ENCODE measurements at regions not wholly inside any gene's neighbourhood (a gene's known extent, or its start where the extent isn't known, plus 50 kb on each side); places are given as distances from the start of the nearest gene placed in this dataset.

DNA sequence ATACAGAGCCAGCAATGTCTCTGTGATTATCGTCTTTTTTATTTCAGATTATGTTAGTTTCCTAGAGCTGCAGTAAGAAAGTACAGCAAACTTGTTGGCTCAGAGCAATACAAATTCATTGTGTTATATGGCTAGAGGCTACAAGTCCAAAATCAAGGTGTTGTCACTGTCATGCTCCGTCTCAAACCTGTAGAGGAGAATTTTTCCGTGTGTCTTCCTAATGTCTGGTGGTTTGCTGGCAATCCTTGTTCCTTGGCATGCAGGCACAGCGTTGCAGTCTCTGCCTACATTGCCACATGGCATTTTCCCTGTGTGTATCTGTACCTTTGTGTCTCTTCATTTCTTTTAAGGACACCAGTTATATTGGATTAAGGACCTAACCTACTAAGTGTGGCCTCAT lies 244.4 kb downstream of the LRRIQ3 start:
- no peak for DNase-seq (ENCODE audit: low spot score)

DNA sequence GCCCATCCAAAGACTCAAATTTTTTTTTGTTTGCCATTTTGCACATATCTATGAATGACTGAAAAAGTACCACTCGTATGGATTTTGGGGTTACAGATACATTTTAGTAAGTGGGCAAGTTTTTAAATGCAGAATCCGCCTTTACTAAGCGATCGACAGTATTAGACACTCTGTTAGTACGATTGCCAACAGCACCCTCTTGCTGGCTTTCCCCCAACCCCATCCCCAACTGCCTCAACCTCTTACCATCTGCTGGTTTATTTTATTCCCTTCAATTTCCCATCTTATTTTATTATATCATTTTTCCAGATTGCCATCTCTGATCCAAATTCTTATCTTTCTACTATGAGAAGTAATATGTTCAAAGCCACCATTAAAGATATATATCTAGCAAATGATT lies 244.8 kb downstream of the LRRIQ3 start:
- DNase-seq (ENCODE audit: low spot score): no peak

DNA sequence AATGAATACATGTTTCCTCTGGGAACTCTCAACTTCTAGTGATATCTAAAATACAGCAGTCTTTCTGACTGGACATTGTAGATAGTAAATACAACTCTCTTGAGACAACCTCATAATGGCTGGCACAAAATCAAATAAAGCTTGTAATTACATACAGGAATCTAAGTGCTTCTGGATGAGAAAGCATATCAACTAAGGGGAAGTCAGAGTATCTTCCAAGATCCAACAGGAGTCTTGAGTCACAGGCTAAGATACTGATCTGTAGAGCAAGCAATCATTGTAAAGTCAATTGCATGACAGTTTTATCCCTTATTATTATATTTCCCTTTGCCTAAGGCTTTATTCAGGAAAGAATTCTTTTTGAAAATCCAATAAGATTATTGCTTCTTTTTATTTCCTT lies 249.9 kb downstream of the LRRIQ3 start:
- no peak for DNase-seq (ENCODE audit: low spot score)

DNA sequence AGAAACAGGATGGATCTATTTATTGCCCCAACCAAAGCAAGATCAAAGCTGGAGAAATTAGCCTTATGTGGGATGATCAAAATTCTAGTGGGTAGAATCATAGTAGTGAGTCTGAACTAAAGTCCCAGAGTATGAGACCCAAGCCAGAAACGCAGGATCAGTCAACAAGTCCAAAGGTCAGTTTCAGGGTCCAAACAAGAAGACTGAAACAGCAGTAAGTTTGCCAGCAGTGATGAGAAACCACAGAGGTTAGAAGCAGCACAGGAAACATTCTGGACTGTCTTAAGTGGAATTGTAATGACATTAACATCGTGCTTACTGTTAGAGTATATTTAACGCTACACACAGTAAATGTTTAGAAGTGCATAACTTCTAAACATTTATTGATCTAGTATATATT lies 251.0 kb downstream of the LRRIQ3 start:
- DNase-seq (ENCODE audit: low spot score): no peak

DNA sequence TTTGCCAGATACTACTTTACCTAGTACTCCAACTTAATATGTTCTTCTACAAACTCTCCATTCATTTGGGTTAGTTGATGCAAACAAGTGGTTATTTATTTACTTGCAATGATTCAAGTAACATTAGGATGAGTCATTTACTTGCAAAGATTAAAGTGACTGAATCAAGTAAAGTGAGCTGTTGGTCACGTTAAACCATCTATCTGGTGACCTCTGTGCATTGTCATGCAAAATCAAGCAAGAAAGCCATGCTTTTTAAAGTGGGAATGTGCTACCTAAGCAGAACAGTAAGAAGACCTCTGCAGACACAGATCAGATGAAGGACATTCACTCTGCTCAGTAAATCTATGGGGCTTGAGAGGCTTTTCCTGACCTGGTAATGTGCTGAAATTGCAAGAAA lies 254.7 kb downstream of the LRRIQ3 start:
- DNase-seq (ENCODE audit: low spot score): peak; percentile 17

DNA sequence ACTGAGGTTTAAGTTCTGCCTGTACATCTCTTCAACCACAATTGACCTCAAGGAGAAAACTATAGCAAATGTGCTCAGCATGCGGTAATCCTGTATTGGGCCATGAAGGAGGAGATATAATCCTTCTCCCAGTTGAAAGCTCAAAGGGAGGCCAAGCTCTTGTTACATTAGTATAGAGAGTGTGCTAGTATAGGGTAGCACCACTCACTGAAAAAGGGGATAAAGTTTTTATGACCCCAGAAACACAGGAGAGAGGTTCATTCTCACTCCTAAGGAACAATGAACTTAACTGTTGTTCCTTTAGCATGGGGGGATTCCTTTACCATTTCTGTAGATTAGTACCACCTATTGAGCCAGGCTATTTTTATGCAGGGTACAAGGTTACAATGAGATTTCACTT lies 267.7 kb downstream of the LRRIQ3 start:
- DNase-seq (ENCODE audit: low spot score): no peak

DNA sequence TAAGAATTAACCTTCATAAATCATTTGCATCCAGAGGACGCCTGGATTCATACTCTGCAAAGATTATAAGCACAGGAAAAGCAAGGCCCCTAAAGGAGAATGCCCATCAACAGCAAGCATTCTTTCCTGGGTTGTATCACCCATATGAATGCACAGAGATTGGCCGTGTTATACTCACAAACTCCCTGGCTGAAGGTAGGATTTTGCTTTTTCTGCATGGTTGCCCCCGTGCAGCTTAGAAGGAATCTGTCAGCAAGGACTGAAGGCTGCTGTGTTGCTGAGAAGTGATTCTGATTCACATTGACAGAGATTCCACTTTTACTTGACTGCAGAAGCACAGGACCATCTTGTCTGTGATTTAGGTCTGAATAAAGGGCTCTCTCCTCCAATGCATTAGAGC lies 283.0 kb downstream of the LRRIQ3 start:
- no peak for DNase-seq (ENCODE audit: low spot score)

DNA sequence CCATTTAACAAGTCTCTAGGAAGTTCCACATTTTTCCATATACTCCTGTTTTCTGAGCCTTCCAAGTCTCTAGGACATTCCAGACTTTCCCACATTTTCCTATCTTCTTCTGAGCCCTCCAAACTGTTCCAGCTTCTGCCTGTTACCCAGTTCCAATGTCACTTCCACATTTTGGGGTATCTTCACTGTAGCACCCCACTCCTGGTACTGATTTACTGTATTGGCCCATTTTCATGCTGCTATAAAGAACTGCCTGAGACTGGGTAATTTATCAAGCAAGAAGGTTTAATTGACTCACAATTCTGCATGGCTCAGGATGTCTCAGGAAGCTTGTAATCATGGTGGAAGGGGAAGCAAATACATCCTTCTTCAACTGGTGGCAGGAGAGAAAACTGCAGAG lies 285.0 kb downstream of the LRRIQ3 start:
- DNase-seq (ENCODE audit: low spot score): no peak

DNA sequence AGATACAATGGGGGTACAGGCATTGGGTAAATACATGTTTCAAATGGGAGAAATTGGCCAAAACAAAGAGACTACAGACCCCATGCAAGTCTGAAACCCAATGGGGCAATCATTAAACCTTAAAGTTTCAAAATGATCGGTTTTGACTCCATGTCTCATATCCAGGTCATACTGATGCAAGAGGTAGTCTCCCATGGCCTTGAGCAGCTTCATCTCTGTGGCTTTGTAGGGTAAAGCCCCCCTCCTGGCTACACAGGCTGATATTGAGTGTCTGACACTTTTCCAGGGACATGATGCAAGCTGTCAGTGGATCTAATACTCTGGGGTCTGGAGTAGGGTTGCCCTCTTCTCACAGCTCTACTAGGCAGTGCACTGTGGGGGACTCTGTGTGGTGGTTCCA lies 286.1 kb downstream of the LRRIQ3 start:
- no peak for DNase-seq (ENCODE audit: low spot score)

DNA sequence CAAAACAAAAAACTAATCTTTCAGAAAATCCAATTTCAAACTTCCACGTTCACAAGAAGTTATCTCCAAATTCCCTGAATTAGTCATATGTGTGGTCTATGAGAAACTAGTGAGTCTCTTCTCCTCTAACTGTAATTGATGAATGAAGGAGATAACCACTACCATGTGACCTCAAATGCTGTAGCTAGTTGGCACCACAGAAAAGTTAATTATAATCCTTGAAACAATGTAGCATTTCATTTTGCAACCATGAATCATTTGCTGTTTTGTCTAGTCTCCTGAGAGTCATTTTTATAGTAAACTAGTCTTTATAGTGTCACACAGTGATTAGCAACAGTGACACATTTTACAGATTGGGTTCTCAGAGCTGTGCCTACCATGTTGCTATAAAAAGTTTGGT lies 287.5 kb downstream of the LRRIQ3 start:
- no peak for DNase-seq (ENCODE audit: low spot score)

DNA sequence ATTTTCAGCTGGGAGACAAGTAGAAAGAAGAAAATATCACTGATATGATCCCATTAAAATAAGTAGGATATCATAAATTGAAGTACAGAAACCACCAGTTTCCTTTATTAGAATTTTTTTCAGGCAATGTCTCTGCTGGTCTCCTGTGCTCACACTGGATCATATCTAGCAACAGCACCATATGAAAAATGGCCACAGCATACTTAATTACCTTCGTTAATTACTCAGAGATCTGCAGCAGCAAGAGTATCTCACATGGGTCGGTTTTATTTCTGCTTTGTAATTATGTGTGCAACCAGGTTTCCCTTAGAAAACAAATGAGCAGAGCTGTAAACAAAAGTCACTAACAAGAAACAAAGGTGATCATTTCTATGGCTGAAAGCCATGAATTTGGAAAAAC lies 287.9 kb downstream of the LRRIQ3 start:
- no peak for DNase-seq (ENCODE audit: low spot score)

DNA sequence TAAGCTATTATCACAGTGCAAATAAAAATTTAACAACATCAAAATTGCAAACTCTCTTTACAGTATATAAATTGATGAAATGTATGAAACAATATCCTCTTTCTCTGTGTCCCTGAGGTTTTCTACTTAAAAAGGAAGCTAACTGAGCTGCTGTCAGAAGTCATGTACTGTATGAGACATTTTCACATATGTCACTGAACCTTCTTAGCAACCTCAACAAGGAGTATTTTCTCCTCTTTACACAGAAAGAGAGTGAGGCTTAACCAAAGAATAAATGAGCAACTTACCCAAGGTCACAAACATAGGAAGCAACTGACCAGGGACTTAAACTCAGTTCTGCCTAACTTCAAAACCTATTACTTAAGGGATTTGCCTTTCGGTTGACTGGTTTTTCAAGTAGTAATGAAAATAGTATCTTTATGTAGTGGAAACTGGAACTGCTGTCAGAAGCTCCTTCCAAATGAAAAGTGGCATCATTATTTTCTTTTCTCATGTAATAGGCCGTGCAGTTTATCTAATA lies 288.9 kb downstream of the LRRIQ3 start:
- DNase-seq (ENCODE audit: low spot score): no peak

DNA sequence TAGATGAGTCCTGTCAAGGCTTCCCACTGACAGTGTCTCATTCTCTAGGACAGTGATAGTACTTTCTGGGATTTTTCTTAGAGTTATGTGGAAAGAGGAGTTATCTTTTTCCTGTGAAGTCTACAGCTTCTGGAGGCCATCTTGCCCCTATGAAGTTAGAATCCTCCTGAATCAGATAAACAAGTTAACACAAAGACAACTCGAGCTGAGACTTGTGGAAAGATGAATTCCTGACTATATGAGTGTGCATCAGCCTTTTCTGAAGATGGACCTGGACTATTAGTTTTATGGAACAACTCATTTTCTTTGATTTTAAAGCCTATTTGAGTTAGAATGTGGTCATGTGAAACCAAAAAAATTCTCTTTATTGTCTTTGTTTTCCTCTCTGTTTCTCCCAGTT lies 290.9 kb downstream of the LRRIQ3 start:
- no peak for DNase-seq (ENCODE audit: low spot score)

DNA sequence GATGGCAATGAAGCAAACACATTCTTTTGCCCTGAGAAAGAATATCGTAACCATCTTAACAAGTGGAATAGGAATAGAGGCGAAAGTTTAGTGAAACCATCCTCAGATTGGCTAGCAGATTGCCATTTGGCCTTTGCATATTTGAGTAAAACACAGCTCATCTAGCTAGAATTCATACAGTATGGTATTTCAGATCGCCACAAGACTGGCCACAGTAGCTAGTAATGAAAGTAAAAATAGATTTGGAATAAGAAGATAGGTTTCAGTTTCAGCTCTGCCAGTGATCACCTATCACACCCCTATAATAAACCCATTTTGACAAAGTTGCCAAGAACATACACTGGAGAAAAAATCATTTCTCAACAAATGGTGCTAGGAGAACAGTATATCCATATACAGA lies 294.9 kb downstream of the LRRIQ3 start:
- DNase-seq (ENCODE audit: low spot score): no peak

DNA sequence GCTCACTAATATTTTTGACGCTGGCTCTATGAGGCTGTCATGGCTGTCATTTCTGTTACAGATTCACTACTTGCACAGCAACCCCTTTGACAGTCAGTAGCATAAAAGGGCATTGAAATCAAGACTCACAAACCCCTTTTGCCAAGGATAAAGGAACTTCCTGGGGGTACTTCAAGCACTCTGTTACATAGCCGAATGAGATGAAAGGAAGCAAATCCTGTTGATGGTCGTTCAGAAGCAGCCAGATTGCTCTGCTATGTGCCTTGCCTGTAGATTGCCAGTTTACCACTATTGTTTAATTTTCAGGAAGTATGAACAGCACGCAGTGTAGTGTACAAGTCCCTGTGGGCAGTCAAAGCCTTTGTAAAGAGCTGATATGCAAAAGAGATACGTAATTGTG lies 296.2 kb downstream of the LRRIQ3 start:
- DNase-seq (ENCODE audit: low spot score): no peak

DNA sequence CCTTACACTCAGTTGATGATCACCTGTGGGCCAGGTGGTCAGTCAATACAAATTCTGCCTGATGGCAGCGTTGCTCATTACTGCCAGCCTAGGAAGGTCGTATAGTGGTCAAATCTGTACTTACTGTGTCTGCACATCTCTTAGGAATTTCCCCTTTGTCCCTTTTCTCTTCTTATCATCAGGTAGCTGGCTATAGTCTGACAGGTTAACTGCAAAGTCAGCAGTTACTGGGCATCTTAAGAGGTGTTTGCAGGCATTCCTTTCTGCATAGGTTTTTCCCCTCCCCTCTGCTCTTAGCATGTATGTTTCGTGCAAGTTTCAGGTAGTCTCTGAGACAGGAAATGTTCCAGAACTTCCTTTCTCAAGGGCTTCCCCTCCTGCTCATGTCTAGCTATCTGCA lies 298.7 kb downstream of the LRRIQ3 start:
- no peak for DNase-seq (ENCODE audit: low spot score)

DNA sequence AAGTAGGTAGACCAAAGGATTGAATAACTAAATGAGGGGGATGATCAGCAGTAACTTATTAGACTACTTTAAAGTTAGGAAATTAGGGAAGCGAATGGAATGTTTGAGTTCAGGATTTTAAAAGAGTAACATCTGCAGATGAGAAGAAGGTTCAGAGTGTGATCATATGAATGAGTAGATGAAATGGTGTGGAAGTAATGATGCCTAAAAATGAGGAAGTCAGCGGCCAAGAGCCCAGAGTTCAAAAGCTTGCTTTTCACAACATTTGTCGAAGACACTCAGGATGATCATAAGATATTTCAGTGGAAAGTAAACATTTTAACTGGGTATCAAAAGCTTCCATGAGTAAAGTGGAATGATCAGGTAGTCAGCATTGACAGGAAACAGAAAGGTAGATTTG lies 299.4 kb downstream of the LRRIQ3 start:
- DNase-seq (ENCODE audit: low spot score): no peak

DNA sequence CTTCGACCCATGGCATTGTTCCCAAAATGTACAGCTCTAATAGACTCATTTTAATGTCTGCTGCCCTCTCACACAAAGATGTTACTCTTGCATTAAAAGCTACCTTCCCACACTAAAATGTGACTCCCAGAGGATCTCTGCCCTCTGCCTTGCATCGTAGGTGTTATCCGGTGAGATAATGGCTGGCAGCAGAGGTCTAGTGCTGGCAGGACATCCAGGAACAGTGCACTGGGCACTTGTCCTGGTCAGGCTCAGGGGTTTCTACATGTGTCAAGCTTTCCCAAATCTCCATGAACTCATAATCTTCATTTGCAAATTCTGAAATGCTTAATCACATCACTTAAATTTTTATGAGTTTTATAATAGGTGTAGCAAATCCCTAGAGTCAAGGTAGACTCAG lies 310.6 kb downstream of the LRRIQ3 start:
- DNase-seq (ENCODE audit: low spot score): no peak

DNA sequence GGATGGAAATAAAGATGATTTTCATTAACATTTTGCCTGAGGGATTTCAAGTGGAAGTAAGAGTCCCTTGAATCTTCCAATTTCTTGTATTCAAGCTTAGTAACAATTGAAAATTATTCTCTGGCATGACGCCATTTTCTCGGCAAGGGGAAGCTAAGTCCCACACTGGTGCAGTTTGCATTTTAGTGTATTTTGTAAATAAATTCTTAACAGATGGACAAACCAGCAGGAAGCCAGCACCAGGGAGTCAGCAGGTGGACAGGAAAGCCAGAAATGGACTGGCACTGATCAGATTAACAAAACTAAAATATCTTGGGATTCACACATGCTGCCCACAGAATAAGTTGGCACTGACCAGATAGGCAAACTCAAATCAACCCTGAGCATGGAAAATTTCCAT lies 311.3 kb downstream of the LRRIQ3 start:
- DNase-seq (ENCODE audit: low spot score): no peak

DNA sequence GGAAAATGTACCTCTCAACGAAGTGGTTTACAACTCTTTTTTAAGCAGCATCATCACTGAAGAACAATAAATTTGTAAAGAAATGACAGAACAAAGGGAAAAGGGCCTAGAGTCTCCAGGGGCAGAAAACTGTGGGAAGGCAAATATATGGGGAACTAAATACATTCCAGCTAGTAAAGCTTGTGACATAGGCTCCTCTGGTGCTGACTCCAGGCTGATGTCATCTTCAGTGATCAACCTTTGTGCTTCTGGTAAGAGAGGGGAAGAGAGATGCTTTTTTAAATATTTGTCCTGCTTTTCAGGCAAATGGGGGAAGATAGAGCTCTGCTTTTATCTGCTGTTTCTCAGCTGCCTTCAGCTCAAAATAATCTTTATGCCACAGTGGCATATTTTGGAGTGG lies 323.2 kb downstream of the LRRIQ3 start:
- no peak for DNase-seq (ENCODE audit: low spot score)

DNA sequence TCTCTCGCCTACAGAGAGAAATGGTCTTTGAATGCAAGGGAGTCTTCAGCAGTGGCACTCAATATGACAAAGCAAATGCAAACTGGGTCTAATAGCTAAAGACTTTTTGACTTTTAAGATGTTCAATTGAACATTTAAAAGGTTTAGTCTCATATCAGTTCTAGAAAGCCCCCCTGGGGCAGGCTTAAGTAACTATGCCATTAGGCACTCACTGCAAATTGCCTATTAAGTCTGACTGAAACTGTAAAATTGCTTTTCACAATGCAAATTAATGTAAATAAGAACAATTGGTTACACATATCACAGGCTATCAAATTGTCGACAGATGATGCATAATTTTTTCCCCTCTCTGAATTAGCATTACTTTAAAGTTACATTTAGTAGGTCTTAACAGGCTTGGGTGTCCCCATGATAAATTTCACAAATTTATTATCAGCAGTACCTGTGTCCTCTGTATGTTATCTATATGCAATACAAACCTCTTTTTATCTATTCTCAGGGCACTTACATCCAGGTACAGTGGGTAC lies 329.1 kb downstream of the LRRIQ3 start:
- DNase-seq (ENCODE audit: low spot score): no peak

DNA sequence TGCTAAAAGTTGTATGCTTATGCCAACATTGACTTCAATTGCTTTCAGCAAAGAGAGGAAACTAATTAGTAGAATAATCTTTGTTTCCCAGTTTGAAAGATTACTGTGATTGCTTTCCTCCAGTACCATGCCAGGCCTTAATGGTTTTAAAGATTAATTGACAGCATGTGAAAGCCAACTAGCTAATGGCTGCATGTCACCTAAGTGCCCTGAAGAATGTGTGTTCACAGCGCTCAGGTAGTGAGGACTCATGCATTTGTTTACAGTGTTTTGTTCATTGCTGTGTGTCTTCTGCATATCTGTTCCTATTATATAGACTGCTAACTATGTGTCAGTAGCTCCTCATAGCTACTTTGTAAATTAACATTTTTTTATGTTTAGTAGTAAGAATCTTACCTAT lies 335.6 kb downstream of the LRRIQ3 start:
- no peak for DNase-seq (ENCODE audit: low spot score)

DNA sequence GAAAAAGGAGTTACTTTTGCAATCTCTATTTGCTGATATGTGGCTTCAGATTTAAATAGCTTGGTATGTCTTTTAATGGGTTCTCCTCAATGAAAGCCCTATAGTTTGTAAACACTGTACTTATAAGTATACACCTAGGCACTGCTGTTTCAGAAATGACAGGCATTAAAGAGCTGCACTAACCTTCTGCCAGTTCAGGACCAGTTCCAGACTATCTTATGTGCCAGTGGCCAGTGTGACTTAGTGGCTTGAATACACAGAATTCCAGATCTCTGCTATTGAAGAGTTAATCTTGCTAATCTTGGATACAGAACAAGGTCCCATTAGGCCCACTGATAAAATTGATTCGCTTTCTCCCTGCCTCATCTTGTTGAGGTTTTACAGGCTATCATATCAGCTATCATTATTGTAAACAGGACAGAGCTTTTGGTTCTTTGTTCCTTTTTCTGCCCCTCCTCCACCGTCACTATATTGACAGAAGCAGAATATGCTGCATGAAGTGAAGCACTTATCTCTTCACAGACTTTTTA lies 337.5 kb downstream of the LRRIQ3 start:
- DNase-seq (ENCODE audit: low spot score): no peak

DNA sequence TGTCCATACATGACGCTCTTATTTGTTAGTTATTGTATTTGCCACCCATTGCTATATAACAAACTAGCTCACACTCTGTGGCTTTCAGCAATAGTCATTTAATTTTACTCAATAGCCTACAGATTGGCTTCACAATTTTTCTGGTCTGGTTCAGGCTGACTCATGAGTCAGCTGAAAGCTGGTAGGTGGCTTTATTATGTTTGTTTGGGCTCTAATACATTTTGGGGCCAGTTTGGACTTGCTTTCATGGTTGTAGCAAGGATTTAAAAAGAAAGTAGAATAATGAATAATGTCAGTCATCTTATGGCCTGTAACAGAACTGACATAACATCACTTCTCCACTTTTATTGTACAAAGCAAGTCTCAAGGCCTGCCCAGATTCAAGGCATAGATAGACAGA lies 338.7 kb downstream of the LRRIQ3 start:
- no peak for DNase-seq (ENCODE audit: low spot score)

DNA sequence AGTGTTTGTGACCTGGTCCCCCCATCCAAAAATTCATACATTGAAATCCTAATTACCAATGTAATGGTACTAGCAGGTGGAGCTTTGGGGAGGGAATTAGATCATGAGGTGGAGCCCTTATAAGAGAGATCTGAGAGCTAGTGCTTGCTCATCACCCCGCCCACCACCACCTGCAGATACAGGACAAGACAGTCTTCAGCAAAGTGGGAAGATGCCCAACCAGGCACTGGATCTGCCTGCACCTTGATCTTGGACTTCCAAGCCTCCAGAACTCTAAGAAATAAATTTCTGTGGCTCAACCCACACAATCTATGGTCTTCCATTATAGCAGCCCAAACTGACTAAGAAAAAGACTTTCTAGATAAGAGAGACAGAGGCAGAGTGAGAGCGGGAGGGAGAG lies 343.4 kb downstream of the LRRIQ3 start:
- no peak for DNase-seq (ENCODE audit: low spot score)

Measured in iPS-NIHi11 (cell line).